ENCODE measurements at regions not wholly inside any gene's neighbourhood (a gene's known extent, or its start where the extent isn't known, plus 50 kb on each side); places are given as distances from the start of the nearest gene placed in this dataset.

GRCh38 chr10:29738341-29738740 is 103.6 kb upstream of the SVIL start:
- intact Hi-C loops (cut with DNase I; ENCODE audit: low total_unique reads): loop anchor here (5.0 to 10.0 kb wide), 3 partner anchors 116 to 259 kb away; no protein-coding TSS in a partner anchor
- no peak overlapping the region for H3K27ac ChIP-seq
- no peak for DNase-seq

GRCh38 chr10:29737074-29737593 is 102.4 kb upstream of the SVIL start:
- peaks cover 0 to 50% (median 23%) of the 10 kb centered on the region in 4 donors for H3K4me1 ChIP-seq
- intact Hi-C loops (cut with DNase I; ENCODE audit: low total_unique reads): loop anchor here (5.0 to 10.0 kb wide), 3 partner anchors 118 to 260 kb away; no protein-coding TSS in a partner anchor
- no peaks in the 10 kb centered on the region for H3K36me3 ChIP-seq
- TF ChIP-seq CTCF (IDR thresholded peaks at IDR 0.05): no peak
- peak overlapping the region; percentile 84 to 90 for H3K4me3 ChIP-seq
- H3K27ac ChIP-seq: peak overlapping the region; percentile 97
- H3K27me3 ChIP-seq: no peaks in the 10 kb centered on the region
- DNase-seq: no peak
- no peaks in the 10 kb centered on the region for H3K9me3 ChIP-seq

More at GRCh38 chr10:29738341-29738740, 103.6 kb upstream of the SVIL start:
- H3K9me3 ChIP-seq: no peaks in the 10 kb centered on the region
- TF ChIP-seq CTCF (IDR thresholded peaks at IDR 0.05): no peak
- peaks cover 0 to 40% (median 19%) of the 10 kb centered on the region in 4 donors for H3K4me1 ChIP-seq
- no peaks in the 10 kb centered on the region for H3K27me3 ChIP-seq
- H3K36me3 ChIP-seq: no peaks in the 10 kb centered on the region
- H3K4me3 ChIP-seq: no peak overlapping the region

- H3K27ac ChIP-seq: peak overlapping the region; percentile 97
- peak overlapping the region; percentile 84 to 90 for H3K4me3 ChIP-seq
- peak in 1 of 2 experiments; percentile 31 for TF ChIP-seq CTCF (IDR thresholded peaks at IDR 0.05)
- intact Hi-C loops (cut with DNase I; ENCODE audit: low total_unique reads): loop anchor here (5.0 to 10.0 kb wide), 3 partner anchors 118 to 261 kb away; no protein-coding TSS in a partner anchor
- H3K4me1 ChIP-seq: peaks cover 0 to 50% (median 28%) of the 10 kb centered on the region in 4 donors
- no peaks in the 10 kb centered on the region for H3K36me3 ChIP-seq
- DNase-seq: peak; percentile 62 to 88
- H3K9me3 ChIP-seq: no peaks in the 10 kb centered on the region
- no peaks in the 10 kb centered on the region for H3K27me3 ChIP-seq
Measured at GRCh38 chr10:29736366-29737073, 101.7 kb upstream of the SVIL start.

- Histone ChIP-seq H3K4me1 (peaks cover 0 to 50% (median 30%) of the 10 kb centered on the region in 4 donors), H3K9me3 (no peaks in the 10 kb centered on the region), H3K27ac (peak overlapping the region; percentile 97), H3K27me3 (no peaks in the 10 kb centered on the region), H3K4me3 (peak overlapping the region; percentile 84 to 90), H3K36me3 (no peaks in the 10 kb centered on the region)
- intact Hi-C loops (cut with DNase I; ENCODE audit: low total_unique reads): loop anchor here (5.0 to 10.0 kb wide), 3 partner anchors 119 to 262 kb away; no protein-coding TSS in a partner anchor
- peak; percentile 84 to 95 for DNase-seq
- TF ChIP-seq CTCF (IDR thresholded peaks at IDR 0.05): peak; percentile 93 to 96
Measured at GRCh38 chr10:29735628-29736365, 101.0 kb upstream of the SVIL start.

- Histone ChIP-seq H3K36me3 (no peaks in the 10 kb centered on the region), H3K27me3 (no peaks in the 10 kb centered on the region), H3K4me3 (peak overlapping the region; percentile 84 to 90), H3K9me3 (no peaks in the 10 kb centered on the region), H3K4me1 (peaks cover 0 to 50% (median 33%) of the 10 kb centered on the region in 4 donors), H3K27ac (peak overlapping the region; percentile 97)
- intact Hi-C loops (cut with DNase I; ENCODE audit: low total_unique reads): loop anchor here (5.0 to 10.0 kb wide), 3 partner anchors 120 to 262 kb away; no protein-coding TSS in a partner anchor
- TF ChIP-seq CTCF (IDR thresholded peaks at IDR 0.05): no peak
- peak; percentile 69 to 83 for DNase-seq
Measured at GRCh38 chr10:29734962-29735627, 100.3 kb upstream of the SVIL start.
